ENCODE measurements at regions not wholly inside any gene's neighbourhood (a gene's known extent, or its start where the extent isn't known, plus 50 kb on each side); places are given as distances from the start of the nearest gene placed in this dataset.
A peak's percentile ranks its signal among the peaks of the same experiment; 100 is the strongest.

GRCh38 chr1:54488779-54489626 lies 59.0 kb upstream of the ACOT11 start (continued):
- TF ChIP-seq GTF3C2 (IDR thresholded peaks at IDR 0.05; ENCODE audit: borderline replicate concordance, extremely low read depth, insufficient read length) (no peak), ZNF224 (CRISPR knock-in tag; IDR thresholded peaks at IDR 0.05) (no peak), GTF2E2 (tag; IDR thresholded peaks at IDR 0.05) (no peak), SRSF3 (IDR thresholded peaks at IDR 0.05; ENCODE audit: insufficient read depth, low read length) (no peak), NRF1 (conservative IDR thresholded peaks at IDR 0.05 in 1 of 2, IDR thresholded peaks at IDR 0.05 in 1 of 2) (peak; percentile 56 to 60), ZNF695 (CRISPR knock-in tag; IDR thresholded peaks at IDR 0.05) (no peak), ATF3 (IDR thresholded peaks at IDR 0.05) (no peak), ATF3 (CRISPR knock-in tag; conservative IDR thresholded peaks at IDR 0.05) (no peak), CHAMP1 (IDR thresholded peaks at IDR 0.05) (no peak), ETS1 (conservative IDR thresholded peaks at IDR 0.05; ENCODE audit: control insufficient read depth, low read depth, low read length) (no peak; the same call in 1 of the 2 replicates), ZNF212 (CRISPR knock-in tag; IDR thresholded peaks at IDR 0.05) (no peak), GATAD2B (IDR thresholded peaks at IDR 0.05; ENCODE audit: borderline replicate concordance) (peak; percentile 95; the same call in 1 of the 2 replicates), MNT (conservative IDR thresholded peaks at IDR 0.05) (peak; percentile 49 to 70; a peak in 3 of 4 replicates), MEIS2 (IDR thresholded peaks at IDR 0.05; ENCODE audit: partially characterized antibody) (no peak), ZBTB43 (CRISPR knock-in tag; IDR thresholded peaks at IDR 0.05) (no peak)

Measured in K562 (cell line).